ENCODE measurements at regions not wholly inside any gene's neighbourhood (a gene's known extent, or its start where the extent isn't known, plus 50 kb on each side); places are given as distances from the start of the nearest gene placed in this dataset.

DNA sequence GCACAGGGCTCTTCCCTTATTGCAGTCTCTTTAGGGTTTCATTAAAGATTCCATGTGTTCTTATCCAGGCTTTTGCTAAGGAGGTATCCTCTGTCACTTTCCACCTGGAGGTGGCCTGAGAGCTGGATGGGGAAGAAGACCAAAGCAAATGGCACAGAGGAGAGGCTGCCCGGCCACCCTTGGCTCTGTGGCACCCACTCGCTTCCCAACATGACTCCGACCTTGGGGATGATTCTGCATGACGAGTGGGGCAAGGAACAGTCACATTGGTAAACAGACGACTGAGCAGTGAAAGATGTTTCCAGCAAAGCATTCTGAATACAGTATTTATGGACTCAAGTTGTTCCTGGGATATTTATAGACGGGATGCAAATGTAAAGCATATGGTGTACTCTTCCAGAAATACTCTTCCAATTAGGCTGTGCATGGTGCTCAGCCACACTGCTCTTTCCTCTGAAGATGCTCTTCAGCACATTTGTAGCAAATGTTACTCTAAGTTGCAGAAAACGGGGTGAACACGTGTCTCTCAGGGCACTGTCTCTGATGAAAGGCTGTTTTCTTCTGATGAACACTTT lies 377.1 kb upstream of the HS6ST1 start:
- no peak overlapping the region for H3K4me3 ChIP-seq (ENCODE audit: low read depth, low read length)
- DNase-seq (ENCODE audit: low read depth): no peak
- TF ChIP-seq CTCF (IDR thresholded peaks at IDR 0.05; ENCODE audit: control insufficient read depth, extremely low read depth, insufficient read depth): no peak

- TF ChIP-seq CTCF (IDR thresholded peaks at IDR 0.05; ENCODE audit: control insufficient read depth, extremely low read depth, insufficient read depth): no peak
- no peak for DNase-seq (ENCODE audit: low read depth)
- no peak overlapping the region for H3K4me3 ChIP-seq (ENCODE audit: low read depth, low read length)
Observed at GRCh38 chr2:128696421-128696820, 377.8 kb upstream of the HS6ST1 start.

DNA sequence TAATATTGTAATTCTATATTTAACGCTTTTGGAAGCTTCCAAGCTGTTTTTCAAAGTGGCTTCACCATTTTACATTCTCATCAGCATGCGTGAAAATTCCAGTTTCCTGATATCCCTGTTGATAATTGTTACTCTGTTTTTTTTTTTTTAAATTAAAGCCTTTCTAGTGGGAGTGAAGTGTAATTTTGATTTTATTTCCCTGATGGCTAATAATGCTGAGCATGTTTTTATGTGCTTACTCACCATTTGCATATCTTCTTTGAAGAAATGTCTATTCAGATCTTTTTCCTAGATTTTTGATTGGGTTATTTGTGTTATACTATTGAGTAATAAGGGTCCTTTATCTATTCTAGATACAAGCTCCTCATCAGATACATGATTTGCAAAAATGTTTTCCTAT lies 382.8 kb upstream of the HS6ST1 start:
- no peak for TF ChIP-seq CTCF (IDR thresholded peaks at IDR 0.05; ENCODE audit: control insufficient read depth, extremely low read depth, insufficient read depth)
- H3K4me3 ChIP-seq (ENCODE audit: low read depth, low read length): no peak overlapping the region
- no peak for DNase-seq (ENCODE audit: low read depth)

- H3K4me3 ChIP-seq (ENCODE audit: low read depth, low read length): no peak overlapping the region
- no peak for TF ChIP-seq CTCF (IDR thresholded peaks at IDR 0.05; ENCODE audit: control insufficient read depth, extremely low read depth, insufficient read depth)
- DNase-seq (ENCODE audit: low read depth): no peak
Observed at GRCh38 chr2:128702616-128703015, 383.9 kb upstream of the HS6ST1 start.

GRCh38 chr2:128708106-128708816 lies 389.6 kb upstream of the HS6ST1 start:
- no peak for TF ChIP-seq CTCF (IDR thresholded peaks at IDR 0.05; ENCODE audit: control insufficient read depth, extremely low read depth, insufficient read depth)
- DNase-seq (ENCODE audit: low read depth): no peak
- H3K4me3 ChIP-seq (ENCODE audit: low read depth, low read length): no peak overlapping the region

DNA sequence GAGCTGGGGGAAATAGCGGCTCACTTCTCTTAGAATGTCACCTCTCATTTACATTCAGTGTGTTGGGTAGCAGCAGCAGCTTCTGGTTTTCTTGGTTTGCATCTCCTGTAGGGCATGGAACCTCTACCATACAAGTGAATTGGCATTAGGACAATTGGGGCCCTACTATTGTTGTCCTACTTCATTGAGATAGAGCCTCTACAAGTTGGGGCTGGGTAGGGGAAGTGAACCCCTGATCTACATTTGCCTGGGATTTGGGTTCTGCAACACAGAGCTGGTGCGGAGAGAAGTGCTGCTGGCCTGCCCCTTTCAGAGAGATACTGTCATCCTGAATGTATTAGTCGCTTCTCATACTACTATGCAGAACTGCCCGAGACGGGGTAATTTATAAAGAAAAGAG lies 391.6 kb upstream of the HS6ST1 start:
- no peak overlapping the region for H3K4me3 ChIP-seq (ENCODE audit: low read depth, low read length)
- no peak for TF ChIP-seq CTCF (IDR thresholded peaks at IDR 0.05; ENCODE audit: control insufficient read depth, extremely low read depth, insufficient read depth)

GRCh38 chr2:128710729-128711128 lies 392.1 kb upstream of the HS6ST1 start:
- DNase-seq (ENCODE audit: low read depth): no peak
- no peak overlapping the region for H3K4me3 ChIP-seq (ENCODE audit: low read depth, low read length)
- no peak for TF ChIP-seq CTCF (IDR thresholded peaks at IDR 0.05; ENCODE audit: control insufficient read depth, extremely low read depth, insufficient read depth)

More for the DNA sequence above, 391.6 kb upstream of the HS6ST1 start:
- DNase-seq (ENCODE audit: low read depth): no peak

All from LNCaP clone FGC (cell line).